AG04450 (cell line): ENCODE measurements at regions not wholly inside any gene's neighbourhood (a gene's known extent, or its start where the extent isn't known, plus 50 kb on each side); places are given as distances from the start of the nearest gene placed in this dataset.
A peak's percentile ranks its signal among the peaks of the same experiment; 100 is the strongest.

Source experiments
- CTCF ChIA-PET: fragments of 300-600, 350-600 bp; formaldehyde crosslinking; extraction: SDS; loops from one replicate; lab custom pipeline; 2022; ENCODE audit warnings: antibody characterized with exemption, inconsistent platforms; lab: Charles Lee
- POLR2A ChIA-PET: fragments of 350-600 bp; formaldehyde crosslinking; extraction: SDS; loops from one replicate; lab custom pipeline; 2021; ENCODE audit warnings: antibody characterized with exemption, inconsistent platforms; lab: Yijun Ruan, JAX
- DNase-seq: peaks from one replicate; pipeline ENCODE4 v3.0.0-alpha.2; 2011; ENCODE audit warnings: low read depth, low spot score
- H3K27ac ChIP-seq: one replicate; pipeline ENCODE4 v1.5.1; 2012; ENCODE audit warnings: low read depth, low read length, control low read depth
- H3K27me3 ChIP-seq: one replicate; pipeline ENCODE4 v1.6.0; 2012; ENCODE audit warnings: low read length; ENCODE audit not compliant: control insufficient read depth, insufficient read depth
- H3K4me3 ChIP-seq: 2 replicates; pipeline ENCODE4 v1.5.1; 2011; ENCODE audit warnings: mild to moderate bottlenecking, low read depth, low read length, control low read depth
- H3K9me3 ChIP-seq: 2 replicates; pipeline ENCODE4 v1.5.1; 2012; ENCODE audit warnings: low read length; ENCODE audit not compliant: control insufficient read depth, insufficient read depth
- TF ChIP-seq, protein P1 (sequence below): IDR thresholded peaks from 2 replicates; pipeline ENCODE4 v1.5.1; 2011; ENCODE audit warnings: low read depth, low read length, control low read depth, inconsistent platforms

DNA sequence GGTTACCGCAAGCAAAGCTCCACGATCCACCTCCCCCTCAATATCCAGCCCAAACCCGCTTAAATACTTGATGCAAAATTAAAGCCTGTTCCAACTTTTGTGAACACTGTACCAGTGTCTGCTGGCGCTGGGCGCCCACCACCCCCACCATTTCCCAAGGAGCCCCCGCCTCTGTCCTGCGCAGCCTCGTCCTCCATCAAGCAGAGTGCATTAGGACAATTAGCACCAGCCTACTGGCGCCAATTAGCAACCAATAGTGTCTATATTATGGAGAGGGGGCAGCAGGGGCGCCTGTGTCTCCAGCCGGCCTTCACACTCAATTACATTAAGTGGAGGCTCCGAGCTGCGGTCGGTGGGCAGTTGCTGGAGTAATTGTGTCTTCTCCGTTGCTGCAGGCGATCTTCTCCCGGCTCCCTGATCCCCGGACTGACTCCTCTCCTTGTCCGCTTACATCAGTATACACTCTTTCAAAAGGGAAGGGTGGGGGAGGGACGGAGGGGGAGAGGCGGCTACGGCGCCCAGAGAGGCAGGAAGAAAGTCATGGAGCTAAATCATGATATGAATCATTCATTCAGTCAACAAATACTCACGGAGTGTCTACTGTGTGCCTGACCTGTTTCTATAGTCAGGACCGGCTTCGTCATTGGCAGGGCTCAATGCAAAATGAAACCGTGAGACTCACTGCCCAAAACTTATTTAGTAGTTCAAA, 707.3 kb downstream of the MED13L start:
- Histone ChIP-seq H3K27ac (peak overlapping the region; percentile 11), H3K9me3 (no peaks in the 10 kb centered on the region; the same call in 1 of the 2 replicates), H3K27me3 (peaks cover 3% of the 10 kb centered on the region), H3K4me3 (peak overlapping the region; percentile 47)
- CTCF ChIA-PET: interaction anchor here (1.6 kb wide), 1 partner anchor 348 kb away, joined by 3 read pairs; no protein-coding TSS in a partner anchor
- POLR2A ChIA-PET: no interaction called here
- TF ChIP-seq, protein P1, sequence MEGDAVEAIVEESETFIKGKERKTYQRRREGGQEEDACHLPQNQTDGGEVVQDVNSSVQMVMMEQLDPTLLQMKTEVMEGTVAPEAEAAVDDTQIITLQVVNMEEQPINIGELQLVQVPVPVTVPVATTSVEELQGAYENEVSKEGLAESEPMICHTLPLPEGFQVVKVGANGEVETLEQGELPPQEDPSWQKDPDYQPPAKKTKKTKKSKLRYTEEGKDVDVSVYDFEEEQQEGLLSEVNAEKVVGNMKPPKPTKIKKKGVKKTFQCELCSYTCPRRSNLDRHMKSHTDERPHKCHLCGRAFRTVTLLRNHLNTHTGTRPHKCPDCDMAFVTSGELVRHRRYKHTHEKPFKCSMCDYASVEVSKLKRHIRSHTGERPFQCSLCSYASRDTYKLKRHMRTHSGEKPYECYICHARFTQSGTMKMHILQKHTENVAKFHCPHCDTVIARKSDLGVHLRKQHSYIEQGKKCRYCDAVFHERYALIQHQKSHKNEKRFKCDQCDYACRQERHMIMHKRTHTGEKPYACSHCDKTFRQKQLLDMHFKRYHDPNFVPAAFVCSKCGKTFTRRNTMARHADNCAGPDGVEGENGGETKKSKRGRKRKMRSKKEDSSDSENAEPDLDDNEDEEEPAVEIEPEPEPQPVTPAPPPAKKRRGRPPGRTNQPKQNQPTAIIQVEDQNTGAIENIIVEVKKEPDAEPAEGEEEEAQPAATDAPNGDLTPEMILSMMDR: no peak
- DNase-seq: peak; percentile 11

- H3K9me3 ChIP-seq: no peaks in the 10 kb centered on the region; the same call in 1 of the 2 replicates
- H3K27me3 ChIP-seq: no peaks in the 10 kb centered on the region
- no peak overlapping the region for H3K4me3 ChIP-seq
- POLR2A ChIA-PET: interaction anchor here (0.6 kb wide), 1 partner anchor 116 kb away, joined by 3 read pairs; no protein-coding TSS in a partner anchor
- CTCF ChIA-PET: interaction anchor here (1.6 kb wide), 1 partner anchor 348 kb away, joined by 3 read pairs; no protein-coding TSS in a partner anchor
- no peak for DNase-seq
- TF ChIP-seq, protein P1: no peak
- no peak overlapping the region for H3K27ac ChIP-seq
These were observed 708.0 kb downstream of the MED13L start for GRCh38 chr12:115569345-115570068.

DNA sequence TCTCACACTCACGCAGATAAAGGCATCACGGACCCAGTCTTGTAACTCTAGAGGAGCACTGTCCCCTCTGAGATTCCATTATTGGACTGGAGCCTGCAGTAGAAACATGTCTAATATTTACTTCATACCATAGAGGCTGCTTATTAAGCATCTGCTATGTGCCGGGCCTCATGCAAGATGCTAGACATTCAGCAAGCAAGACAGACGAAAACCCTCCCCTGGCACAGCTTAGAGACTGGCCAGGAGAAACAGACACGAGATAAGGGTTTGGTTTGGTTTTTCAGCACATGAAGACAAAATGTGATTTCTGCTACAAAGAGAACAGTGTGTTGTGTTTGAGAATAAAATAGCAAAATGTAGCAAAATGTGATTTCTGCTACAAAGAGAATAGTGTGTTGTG, 719.2 kb downstream of the MED13L start:
- ChIA-PET POLR2A (no interaction called here), CTCF (no interaction called here)
- peaks cover under 1% of the 10 kb centered on the region for H3K27me3 ChIP-seq
- DNase-seq: no peak
- TF ChIP-seq, protein P1: no peak
- no peak overlapping the region for H3K4me3 ChIP-seq
- no peak overlapping the region for H3K27ac ChIP-seq
- H3K9me3 ChIP-seq: no peaks in the 10 kb centered on the region

DNA sequence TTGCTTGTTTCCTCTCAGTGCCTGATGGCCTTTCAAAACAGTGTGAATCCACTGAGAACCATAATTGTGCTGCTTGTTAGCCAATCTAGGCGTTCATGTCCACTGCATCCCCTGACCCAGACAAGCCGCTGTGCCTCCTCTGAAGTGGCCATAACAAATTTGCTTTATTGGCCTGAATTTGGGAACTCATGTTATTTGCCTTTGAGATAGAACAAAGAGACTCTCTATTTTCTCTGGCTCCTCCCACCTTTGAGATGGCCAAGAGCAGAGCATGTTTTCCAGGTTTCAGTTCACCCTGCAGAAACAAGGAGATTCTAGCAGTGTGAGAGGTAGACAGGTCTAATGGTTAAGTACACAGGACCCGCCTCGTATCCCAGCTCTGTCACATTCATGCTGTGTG, 723.9 kb downstream of the MED13L start:
- POLR2A ChIA-PET: no interaction called here
- TF ChIP-seq, protein P1: no peak
- H3K27me3 ChIP-seq: no peaks in the 10 kb centered on the region

DNA sequence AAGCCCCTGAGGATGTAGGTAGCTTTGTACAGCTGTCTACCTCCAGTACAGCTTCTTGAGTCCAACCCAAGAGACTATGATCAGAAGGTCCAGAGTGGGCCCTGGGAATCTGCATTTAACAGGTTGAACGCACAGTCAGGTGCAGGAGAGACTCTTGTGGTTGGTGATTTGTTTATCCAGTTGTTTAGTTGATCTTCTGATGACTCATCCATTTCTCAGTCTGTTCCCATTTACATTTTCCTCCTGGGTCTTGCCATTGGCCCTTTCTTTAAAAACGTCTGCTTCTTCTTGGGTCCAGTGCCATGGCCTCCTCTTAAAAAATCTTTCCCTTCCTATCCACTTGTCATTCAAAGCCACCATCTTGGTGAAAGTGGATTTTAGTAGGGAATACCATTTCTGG, 734.2 kb downstream of the MED13L start:
- no peak overlapping the region for H3K4me3 ChIP-seq
- H3K9me3 ChIP-seq: no peaks in the 10 kb centered on the region
- no peak overlapping the region for H3K27ac ChIP-seq
- CTCF ChIA-PET: no interaction called here
- POLR2A ChIA-PET: no interaction called here
- DNase-seq: no peak
- TF ChIP-seq, protein P1: no peak
- peaks cover 2% of the 10 kb centered on the region for H3K27me3 ChIP-seq

More for the DNA sequence above, 723.9 kb downstream of the MED13L start:
- Histone ChIP-seq H3K9me3 (no peaks in the 10 kb centered on the region), H3K4me3 (no peak overlapping the region), H3K27ac (no peak overlapping the region)
- CTCF ChIA-PET: no interaction called here
- no peak for DNase-seq
